WTC11 (cell line): ENCODE measurements at regions not wholly inside any gene's neighbourhood (a gene's known extent, or its start where the extent isn't known, plus 50 kb on each side); places are given as distances from the start of the nearest gene placed in this dataset.

Source experiments
- ATAC-seq: fragments of 200-7000 bp; cut with Tn5 transposase; 2 replicates; pipeline ENCODE4 v1.10.0; 2021; ENCODE audit warnings: mild to moderate bottlenecking, moderate library complexity
- CTCF ChIA-PET: fragments of 300-600 bp; sonication (Branson Sonifier 250); formaldehyde crosslinking; loops from one replicate; lab custom pipeline; 2021; ENCODE audit warnings: antibody characterized with exemption; lab: Charles Lee
- POLR2A ChIA-PET: fragments of 350-600 bp; sonication (Branson Sonifier 250); formaldehyde crosslinking; loops from one replicate; lab custom pipeline; 2021; ENCODE audit warnings: antibody characterized with exemption; lab: Charles Lee
- DNase-seq: peaks from one replicate; pipeline ENCODE4 v3.0.0; 2021; ENCODE audit warnings: low spot score
- H3K27ac Mint-ChIP-seq: 2 replicates; pipeline ENCODE4 v1.8.0; 2021; ENCODE audit warnings: mixed read lengths
- H3K27me3 Mint-ChIP-seq: 2 replicates; pipeline ENCODE4 v1.8.0; 2021; ENCODE audit warnings: low read depth, mild to moderate bottlenecking, moderate library complexity, mixed read lengths
- H3K36me3 Mint-ChIP-seq: 2 replicates; pipeline ENCODE4 v1.8.0; 2021; ENCODE audit warnings: mixed read lengths
- H3K4me1 Mint-ChIP-seq: 2 replicates; pipeline ENCODE4 v1.8.0; 2022; ENCODE audit warnings: mixed read lengths
- H3K4me3 Mint-ChIP-seq: 2 replicates; pipeline ENCODE4 v1.8.0; 2021; ENCODE audit warnings: mild to moderate bottlenecking, moderate library complexity, mixed read lengths
- H3K9me3 Mint-ChIP-seq: 2 replicates; pipeline ENCODE4 v1.8.0; 2021; ENCODE audit warnings: mixed read lengths
- CREB1 ChIP-seq: sonication (generic); formaldehyde crosslinking; IDR thresholded peaks from 2 replicates; pipeline ENCODE4 v1.8.0; 2023; ENCODE audit warnings: mild to moderate bottlenecking, missing genetic modification reagents
- EMX1 ChIP-seq: fragments of 250-450 bp; sonication (Bioruptor Pico); IDR thresholded peaks from 2 replicates; pipeline ENCODE4 v1.8.0; 2021; ENCODE audit warnings: mild to moderate bottlenecking
- ESRRA ChIP-seq: sonication (generic); formaldehyde crosslinking; IDR thresholded peaks from 2 replicates; pipeline ENCODE4 v1.8.1; 2022; ENCODE audit warnings: mild to moderate bottlenecking, missing genetic modification reagents, borderline replicate concordance
- FOXJ3 ChIP-seq: sonication (generic); formaldehyde crosslinking; IDR thresholded peaks from 2 replicates; pipeline ENCODE4 v1.9.0; 2021; ENCODE audit warnings: missing genetic modification reagents, mild to moderate bottlenecking, borderline replicate concordance
- MYBL2 ChIP-seq: sonication (generic); formaldehyde crosslinking; IDR thresholded peaks from 2 replicates; pipeline ENCODE4 v1.8.1; 2023; ENCODE audit warnings: mild to moderate bottlenecking, moderate library complexity, missing genetic modification reagents
- NR2C2 ChIP-seq: sonication (generic); formaldehyde crosslinking; IDR thresholded peaks from 2 replicates; pipeline ENCODE4 v1.8.0; 2022; ENCODE audit warnings: mild to moderate bottlenecking, missing genetic modification reagents
- NR3C1 ChIP-seq: sonication (generic); formaldehyde crosslinking; conservative IDR thresholded peaks from 2 replicates; pipeline ENCODE4 v1.8.1; 2023; ENCODE audit warnings: low read depth, mild to moderate bottlenecking, missing genetic modification reagents
- OVOL2 ChIP-seq: fragments of 250-450 bp; sonication (Bioruptor Pico); IDR thresholded peaks from 2 replicates; pipeline ENCODE4 v1.9.0; 2021; ENCODE audit warnings: mild to moderate bottlenecking, borderline replicate concordance
- SMAD4 ChIP-seq: sonication (generic); formaldehyde crosslinking; IDR thresholded peaks from 2 replicates; pipeline ENCODE4 v1.8.0; 2022; ENCODE audit warnings: mild to moderate bottlenecking, missing genetic modification reagents
- SP1 ChIP-seq: sonication (generic); formaldehyde crosslinking; conservative IDR thresholded peaks from 2 replicates; pipeline ENCODE4 v1.8.1; 2022; ENCODE audit warnings: missing genetic modification reagents
- TCF7 ChIP-seq: sonication (generic); formaldehyde crosslinking; IDR thresholded peaks from 2 replicates; pipeline ENCODE4 v1.8.0; 2022; ENCODE audit warnings: mild to moderate bottlenecking, low read depth, missing genetic modification reagents, moderate library complexity
- ZNF219 ChIP-seq: sonication (generic); formaldehyde crosslinking; IDR thresholded peaks from 2 replicates; pipeline ENCODE4 v1.8.0; 2023; ENCODE audit warnings: missing genetic modification reagents, mild to moderate bottlenecking, borderline replicate concordance
- TF ChIP-seq, protein P1 (sequence below): sonication (generic); formaldehyde crosslinking; IDR thresholded peaks from 2 replicates; pipeline ENCODE4 v1.8.1; 2022; ENCODE audit warnings: missing genetic modification reagents, borderline replicate concordance
- TF ChIP-seq, protein P2 (sequence below): fragments of 250-450 bp; sonication (Bioruptor Pico); IDR thresholded peaks from 2 replicates; pipeline ENCODE4 v1.9.0; 2021; ENCODE audit warnings: moderate library complexity, mild to moderate bottlenecking, inconsistent platforms, borderline replicate concordance
- TF ChIP-seq, protein P3 (sequence below): sonication (generic); formaldehyde crosslinking; IDR thresholded peaks from 2 replicates; pipeline ENCODE4 v1.8.0; 2022; ENCODE audit warnings: mild to moderate bottlenecking, missing genetic modification reagents
- TF ChIP-seq, protein P4 (sequence below): sonication (generic); formaldehyde crosslinking; IDR thresholded peaks from 2 replicates; pipeline ENCODE4 v1.8.0; 2022; ENCODE audit warnings: mild to moderate bottlenecking, missing genetic modification reagents
- TF ChIP-seq, protein P5 (sequence below): sonication (generic); formaldehyde crosslinking; IDR thresholded peaks from 2 replicates; pipeline ENCODE4 v1.8.0; 2023; ENCODE audit warnings: missing genetic modification reagents

DNA sequence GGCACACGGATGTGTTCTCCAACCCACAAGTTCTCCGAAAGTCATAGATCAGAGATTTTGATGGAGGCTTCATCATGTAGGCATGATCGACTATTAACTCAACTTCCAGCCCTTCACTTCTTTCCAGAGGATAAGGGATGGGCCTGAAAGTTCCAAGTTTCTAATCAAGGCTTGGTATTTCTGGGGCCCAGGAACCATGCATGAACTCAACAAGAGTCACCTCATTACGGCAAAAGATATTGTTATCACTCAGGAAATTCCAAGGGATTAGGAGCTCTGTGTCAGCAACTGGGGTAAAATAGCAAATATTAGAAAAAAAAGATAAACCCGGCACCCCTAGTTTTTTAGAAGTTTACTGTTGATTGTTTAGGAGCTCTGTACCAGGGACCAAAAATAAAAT, 240.1 kb upstream of the PPP1R2C start:
- Mint-ChIP-seq H3K9me3 (peaks cover 21% of the 10 kb centered on the region), H3K27me3 (no peaks in the 10 kb centered on the region), H3K4me1 (peaks cover 9% of the 10 kb centered on the region)
- CTCF ChIA-PET, result no interaction called here
- TF ChIP-seq ZNF219, result no peak
- TF ChIP-seq, protein P1, sequence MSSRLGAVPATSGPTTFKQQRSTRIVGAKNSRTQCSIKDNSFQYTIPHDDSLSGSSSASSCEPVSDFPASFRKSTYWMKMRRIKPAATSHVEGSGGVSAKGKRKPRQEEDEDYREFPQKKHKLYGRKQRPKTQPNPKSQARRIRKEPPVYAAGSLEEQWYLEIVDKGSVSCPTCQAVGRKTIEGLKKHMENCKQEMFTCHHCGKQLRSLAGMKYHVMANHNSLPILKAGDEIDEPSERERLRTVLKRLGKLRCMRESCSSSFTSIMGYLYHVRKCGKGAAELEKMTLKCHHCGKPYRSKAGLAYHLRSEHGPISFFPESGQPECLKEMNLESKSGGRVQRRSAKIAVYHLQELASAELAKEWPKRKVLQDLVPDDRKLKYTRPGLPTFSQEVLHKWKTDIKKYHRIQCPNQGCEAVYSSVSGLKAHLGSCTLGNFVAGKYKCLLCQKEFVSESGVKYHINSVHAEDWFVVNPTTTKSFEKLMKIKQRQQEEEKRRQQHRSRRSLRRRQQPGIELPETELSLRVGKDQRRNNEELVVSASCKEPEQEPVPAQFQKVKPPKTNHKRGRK, result no peak
- no peak for TF ChIP-seq ESRRA (CRISPR knock-in tag)
- TF ChIP-seq, all 79 proteins: peak for 0
- peaks cover 27% of the 10 kb centered on the region for H3K36me3 Mint-ChIP-seq
- POLR2A ChIA-PET, result no interaction called here
- no peak overlapping the region for H3K27ac Mint-ChIP-seq
- H3K4me3 Mint-ChIP-seq, result no peak overlapping the region
- DNase-seq (no peak), ATAC-seq (no peak)

DNA sequence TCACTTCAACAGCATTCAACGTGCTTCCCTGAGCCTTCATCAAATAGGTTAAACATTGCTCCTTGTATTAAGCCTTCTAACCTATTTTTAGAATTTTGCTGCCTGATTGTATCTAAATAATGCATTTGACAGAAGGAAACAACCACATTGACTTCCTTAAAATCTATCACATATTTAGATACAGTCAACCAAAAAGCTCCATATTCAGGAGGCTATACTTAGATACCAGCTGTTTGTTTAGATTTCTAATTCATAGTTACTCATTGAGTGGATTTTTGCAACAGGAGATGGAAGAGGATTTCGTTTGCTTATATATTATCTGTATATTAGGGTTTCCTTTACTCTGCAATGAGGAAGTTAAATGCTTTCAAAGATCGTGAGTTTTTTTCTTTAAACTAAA, 241.1 kb upstream of the PPP1R2C start:
- no peak for DNase-seq
- POLR2A ChIA-PET, result no interaction called here
- Mint-ChIP-seq H3K9me3 (peaks cover 28% of the 10 kb centered on the region), H3K27me3 (no peaks in the 10 kb centered on the region), H3K4me1 (peaks cover 9% of the 10 kb centered on the region), H3K4me3 (no peak overlapping the region), H3K36me3 (peaks cover 37% of the 10 kb centered on the region), H3K27ac (no peak overlapping the region)
- CTCF ChIA-PET, result no interaction called here
- TF ChIP-seq EMX1, result no peak
- no peak for TF ChIP-seq NR3C1 (CRISPR knock-in tag)
- TF ChIP-seq NR2C2 (CRISPR knock-in tag), result no peak
- TF ChIP-seq OVOL2 (CRISPR knock-in tag), result no peak
- TF ChIP-seq FOXJ3, result no peak
- no peak for TF ChIP-seq CREB1 (CRISPR knock-in tag)
- TF ChIP-seq, protein P2, sequence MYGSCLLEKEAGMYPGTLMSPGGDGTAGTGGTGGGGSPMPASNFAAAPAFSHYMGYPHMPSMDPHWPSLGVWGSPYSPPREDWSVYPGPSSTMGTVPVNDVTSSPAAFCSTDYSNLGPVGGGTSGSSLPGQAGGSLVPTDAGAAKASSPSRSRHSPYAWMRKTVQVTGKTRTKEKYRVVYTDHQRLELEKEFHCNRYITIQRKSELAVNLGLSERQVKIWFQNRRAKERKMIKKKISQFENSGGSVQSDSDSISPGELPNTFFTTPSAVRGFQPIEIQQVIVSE, result no peak
- TF ChIP-seq, protein P3, sequence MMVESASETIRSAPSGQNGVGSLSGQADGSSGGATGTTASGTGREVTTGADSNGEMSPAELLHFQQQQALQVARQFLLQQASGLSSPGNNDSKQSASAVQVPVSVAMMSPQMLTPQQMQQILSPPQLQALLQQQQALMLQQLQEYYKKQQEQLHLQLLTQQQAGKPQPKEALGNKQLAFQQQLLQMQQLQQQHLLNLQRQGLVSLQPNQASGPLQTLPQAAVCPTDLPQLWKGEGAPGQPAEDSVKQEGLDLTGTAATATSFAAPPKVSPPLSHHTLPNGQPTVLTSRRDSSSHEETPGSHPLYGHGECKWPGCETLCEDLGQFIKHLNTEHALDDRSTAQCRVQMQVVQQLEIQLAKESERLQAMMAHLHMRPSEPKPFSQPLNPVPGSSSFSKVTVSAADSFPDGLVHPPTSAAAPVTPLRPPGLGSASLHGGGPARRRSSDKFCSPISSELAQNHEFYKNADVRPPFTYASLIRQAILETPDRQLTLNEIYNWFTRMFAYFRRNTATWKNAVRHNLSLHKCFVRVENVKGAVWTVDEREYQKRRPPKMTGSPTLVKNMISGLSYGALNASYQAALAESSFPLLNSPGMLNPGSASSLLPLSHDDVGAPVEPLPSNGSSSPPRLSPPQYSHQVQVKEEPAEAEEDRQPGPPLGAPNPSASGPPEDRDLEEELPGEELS (CRISPR knock-in tag), result no peak
- TF ChIP-seq TCF7 (CRISPR knock-in tag), result no peak
- TF ChIP-seq, protein P1, result no peak
- TF ChIP-seq, protein P4, sequence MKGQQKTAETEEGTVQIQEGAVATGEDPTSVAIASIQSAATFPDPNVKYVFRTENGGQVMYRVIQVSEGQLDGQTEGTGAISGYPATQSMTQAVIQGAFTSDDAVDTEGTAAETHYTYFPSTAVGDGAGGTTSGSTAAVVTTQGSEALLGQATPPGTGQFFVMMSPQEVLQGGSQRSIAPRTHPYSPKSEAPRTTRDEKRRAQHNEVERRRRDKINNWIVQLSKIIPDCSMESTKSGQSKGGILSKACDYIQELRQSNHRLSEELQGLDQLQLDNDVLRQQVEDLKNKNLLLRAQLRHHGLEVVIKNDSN, result no peak
- TF ChIP-seq SP1 (CRISPR knock-in tag), result no peak
- TF ChIP-seq, protein P5, sequence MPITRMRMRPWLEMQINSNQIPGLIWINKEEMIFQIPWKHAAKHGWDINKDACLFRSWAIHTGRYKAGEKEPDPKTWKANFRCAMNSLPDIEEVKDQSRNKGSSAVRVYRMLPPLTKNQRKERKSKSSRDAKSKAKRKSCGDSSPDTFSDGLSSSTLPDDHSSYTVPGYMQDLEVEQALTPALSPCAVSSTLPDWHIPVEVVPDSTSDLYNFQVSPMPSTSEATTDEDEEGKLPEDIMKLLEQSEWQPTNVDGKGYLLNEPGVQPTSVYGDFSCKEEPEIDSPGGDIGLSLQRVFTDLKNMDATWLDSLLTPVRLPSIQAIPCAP (CRISPR knock-in tag), result no peak
- no peak for TF ChIP-seq SMAD4 (CRISPR knock-in tag)
- no peak for ATAC-seq

DNA sequence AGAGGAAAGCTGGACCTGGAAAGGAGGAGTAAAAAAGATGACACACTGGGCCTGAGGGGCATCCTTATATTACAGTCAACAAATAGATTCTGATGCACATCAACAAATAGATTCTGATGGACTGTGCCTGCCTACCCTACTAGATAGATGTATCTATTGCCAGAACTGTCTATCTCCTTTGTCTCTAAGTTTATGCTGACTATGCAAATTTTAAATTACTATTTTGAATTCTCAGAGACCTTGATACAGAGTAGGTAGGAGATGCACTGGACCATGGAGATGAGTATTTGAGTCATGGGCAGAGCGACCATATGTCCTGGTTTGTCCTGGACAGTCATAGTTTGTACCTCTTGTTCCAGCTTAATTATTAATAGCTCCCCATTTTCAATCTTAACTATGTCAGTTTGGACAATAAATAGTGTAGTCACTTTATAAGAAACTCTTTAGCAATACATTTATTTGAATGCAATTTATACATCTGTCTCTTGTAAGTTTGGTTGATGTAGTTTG, 247.9 kb upstream of the PPP1R2C start:
- H3K27me3 Mint-ChIP-seq, result no peaks in the 10 kb centered on the region
- H3K27ac Mint-ChIP-seq, result no peak overlapping the region
- ChIA-PET CTCF (no interaction called here), POLR2A (no interaction called here)
- no peaks in the 10 kb centered on the region for H3K4me1 Mint-ChIP-seq
- H3K4me3 Mint-ChIP-seq, result no peak overlapping the region
- TF ChIP-seq MYBL2 (no peak), OVOL2 (CRISPR knock-in tag) (no peak)
- peaks cover 55% of the 10 kb centered on the region for H3K36me3 Mint-ChIP-seq
- H3K9me3 Mint-ChIP-seq, result peaks cover 54% of the 10 kb centered on the region
- ATAC-seq, result no peak
- DNase-seq, result no peak
